ENCODE measurements at regions not wholly inside any gene's neighbourhood (a gene's known extent, or its start where the extent isn't known, plus 50 kb on each side); places are given as distances from the start of the nearest gene placed in this dataset.
"Not testable (repeated sequence)": the region's sequence is repeated elsewhere in the genome, so short reads cannot be mapped to it uniquely, and the experiment has no call there.

DNA sequence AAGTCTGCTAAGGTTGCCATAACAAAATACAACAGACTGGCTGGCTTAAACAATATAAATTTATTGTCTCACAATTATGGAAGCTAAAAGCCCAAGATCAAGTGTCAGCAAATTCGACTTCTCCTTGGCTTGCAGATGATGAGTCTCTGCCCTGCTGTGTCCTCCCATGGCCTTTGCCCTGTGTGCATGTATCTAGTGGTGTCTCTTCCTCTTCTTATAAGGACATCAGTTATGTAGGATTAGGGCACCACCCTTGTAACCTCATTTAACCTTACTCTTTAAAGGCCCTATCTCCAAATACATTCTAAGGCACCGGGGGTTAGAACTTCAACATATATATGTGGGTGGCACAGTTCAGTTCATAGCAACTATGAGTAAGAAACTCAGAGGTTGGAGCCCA lies 157.9 kb upstream of the RASA1 start:
- no peak for DNase-seq (ENCODE audit: low spot score)

DNA sequence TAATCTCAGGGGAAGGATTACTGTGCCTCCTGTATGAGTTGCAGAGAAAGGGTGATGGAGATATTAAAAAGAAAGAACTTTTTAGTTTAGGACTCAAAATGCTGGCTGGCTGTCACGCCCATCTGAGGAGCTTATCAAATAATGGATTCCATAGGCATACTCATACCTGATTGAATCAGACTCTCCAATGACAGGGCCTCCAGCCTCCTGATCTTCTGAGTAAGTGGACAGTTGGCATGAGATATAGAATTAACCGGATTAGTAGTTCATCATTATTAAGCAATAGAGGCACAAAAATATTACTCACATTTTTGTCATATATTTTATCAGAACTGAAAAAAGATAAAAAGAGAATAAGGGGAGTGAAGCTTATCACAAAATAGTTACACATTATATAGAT lies 157.0 kb upstream of the RASA1 start:
- no peak for DNase-seq (ENCODE audit: low spot score)

DNA sequence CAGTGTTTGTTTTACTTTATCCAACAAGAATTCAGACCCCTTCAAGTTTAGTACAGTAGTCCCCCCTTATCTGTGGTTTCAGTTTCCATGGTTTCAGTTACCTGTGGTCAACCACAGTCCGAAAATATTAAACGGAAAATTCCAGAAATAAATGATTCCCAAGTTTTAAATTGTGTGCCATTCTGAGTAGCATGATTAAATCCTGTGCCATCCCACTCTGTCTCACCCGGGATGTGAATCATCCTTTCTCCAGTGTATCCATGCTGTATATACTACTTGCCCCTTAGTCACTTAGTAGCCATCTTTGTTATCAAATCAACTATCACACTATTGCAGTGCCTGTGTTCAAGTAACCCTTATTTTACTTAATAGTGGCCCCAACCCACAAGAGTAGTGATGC lies 153.8 kb upstream of the RASA1 start:
- DNase-seq (ENCODE audit: low spot score) = peak; percentile 7

DNA sequence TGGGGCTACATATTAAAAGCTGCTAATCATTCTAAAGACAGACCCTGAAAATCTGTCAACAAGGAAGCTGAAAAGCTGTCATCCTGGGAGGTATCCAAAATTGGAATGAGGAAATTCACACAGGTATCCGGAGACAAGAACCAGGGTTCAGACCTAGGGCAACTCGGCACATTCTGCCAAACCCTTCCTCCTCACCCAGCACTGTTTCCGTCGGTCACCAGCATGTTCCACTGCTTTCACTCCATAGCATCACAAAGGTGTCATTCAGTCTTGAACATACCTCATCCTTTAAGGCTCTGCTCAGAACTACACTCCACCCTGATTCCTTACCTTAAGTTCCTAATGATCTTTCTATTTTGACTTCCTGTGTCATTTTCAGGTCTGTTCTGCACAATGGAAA lies 153.1 kb upstream of the RASA1 start:
- no peak for DNase-seq (ENCODE audit: low spot score)

DNA sequence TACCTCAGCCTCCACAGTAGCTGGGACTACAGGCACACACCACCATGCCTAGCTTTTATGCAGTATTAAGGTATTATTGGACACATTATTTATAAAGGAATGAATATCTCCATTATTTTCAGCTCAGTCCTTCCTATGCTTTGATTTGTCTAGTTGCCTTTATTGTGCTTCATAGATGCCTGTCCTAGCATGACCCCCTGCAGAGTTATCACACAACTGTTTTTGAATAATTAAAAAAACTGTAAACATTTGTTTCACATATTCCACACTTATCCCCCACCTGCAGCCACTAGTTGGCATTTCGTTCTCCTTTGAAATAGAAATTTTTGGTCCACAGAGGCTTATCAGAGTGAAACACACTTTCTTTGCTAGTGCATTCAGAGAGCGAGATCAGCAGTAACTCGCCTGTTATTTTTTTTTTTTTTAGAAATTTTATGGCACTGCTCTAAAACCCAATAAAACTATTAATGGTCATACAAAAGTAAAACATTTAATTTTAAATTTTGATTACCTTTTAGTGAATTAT lies 151.8 kb upstream of the RASA1 start:
- DNase-seq (ENCODE audit: low spot score) = no peak

DNA sequence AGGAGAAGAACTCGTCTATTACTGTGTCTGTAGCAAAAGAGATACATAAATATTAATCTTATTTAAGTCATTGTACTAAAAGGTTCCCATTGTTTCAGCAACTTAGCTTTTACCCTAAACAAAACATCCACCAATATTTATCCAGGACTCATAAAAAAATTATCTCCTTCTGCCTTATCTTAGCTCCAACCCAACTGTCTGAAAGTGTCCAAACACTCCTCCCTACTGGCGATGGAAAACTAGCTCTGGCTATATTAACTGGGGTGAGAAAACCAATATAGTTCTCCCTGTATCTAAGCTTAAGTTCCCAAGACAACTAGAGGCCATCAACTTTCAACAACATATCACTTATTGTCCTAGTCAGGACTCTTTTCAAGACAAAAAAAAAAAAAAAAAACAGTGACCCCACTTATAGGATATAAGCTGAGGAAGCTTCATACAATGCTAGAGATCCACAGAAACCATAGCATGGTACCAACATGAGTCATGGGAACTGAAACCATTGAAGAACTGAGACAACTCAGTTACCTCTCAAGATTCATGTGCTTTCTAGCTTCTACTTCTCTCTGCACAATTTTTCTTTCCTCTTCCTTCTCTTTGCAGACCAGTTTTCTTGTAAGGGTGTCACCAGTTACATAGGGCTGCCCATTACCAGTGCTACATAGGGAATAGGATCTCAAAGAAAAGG lies 150.7 kb upstream of the RASA1 start:
- no peak for DNase-seq (ENCODE audit: low spot score)

DNA sequence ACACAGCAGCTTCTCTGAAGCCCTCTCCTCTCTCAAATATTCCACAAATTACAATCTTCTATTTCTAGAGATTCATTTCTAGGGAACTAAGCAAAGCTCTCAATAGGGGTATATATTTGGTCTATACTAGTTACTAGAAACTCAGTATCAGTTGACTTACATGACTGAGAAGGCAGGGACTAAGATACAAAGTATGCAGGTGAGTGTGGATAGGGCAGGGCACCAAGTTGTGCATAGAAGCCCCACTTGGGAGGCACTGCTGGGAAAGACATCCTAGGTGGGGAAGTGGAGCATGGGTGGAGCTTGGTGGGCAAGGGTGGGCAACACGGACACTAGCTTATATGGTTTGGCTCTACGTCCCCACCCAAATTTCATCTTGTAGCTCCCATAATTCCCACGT lies 148.1 kb upstream of the RASA1 start:
- no peak for DNase-seq (ENCODE audit: low spot score)

DNA sequence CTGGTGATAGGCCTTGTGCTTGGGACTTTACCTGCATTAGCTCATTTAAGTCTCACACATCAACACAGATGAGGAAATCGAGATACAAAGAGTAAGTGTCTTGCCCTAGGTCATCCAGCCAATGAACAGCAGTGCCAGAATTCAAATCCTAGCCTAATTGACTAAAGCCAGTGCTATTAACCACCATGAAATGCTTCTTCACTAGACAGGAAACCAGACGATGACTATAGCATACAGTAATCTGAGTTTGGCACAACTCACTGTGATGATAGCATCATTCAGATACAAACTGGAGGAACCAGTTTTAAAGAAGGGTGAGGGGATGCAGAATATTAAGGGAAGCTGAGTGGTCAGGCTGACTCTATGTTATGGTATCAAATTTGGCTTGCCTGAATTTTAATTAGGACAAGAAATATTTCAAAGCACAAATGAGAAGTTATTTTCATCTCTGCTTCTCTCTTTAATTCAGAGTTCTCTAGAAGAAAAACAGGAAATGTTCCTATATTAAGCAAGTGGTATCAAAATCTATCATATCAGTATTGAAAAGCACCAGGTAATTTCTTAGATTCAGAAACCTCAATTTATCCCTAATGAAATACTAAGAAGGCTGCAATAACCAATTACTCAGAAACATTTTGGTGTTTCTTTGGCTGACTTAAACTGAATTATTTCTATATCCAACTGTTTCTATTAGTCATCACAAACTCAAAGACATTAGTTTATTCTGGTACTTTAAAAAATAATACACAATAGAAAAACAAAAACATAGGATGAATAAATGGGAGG lies 147.0 kb upstream of the RASA1 start:
- peak; percentile 21 for DNase-seq (ENCODE audit: low spot score)

DNA sequence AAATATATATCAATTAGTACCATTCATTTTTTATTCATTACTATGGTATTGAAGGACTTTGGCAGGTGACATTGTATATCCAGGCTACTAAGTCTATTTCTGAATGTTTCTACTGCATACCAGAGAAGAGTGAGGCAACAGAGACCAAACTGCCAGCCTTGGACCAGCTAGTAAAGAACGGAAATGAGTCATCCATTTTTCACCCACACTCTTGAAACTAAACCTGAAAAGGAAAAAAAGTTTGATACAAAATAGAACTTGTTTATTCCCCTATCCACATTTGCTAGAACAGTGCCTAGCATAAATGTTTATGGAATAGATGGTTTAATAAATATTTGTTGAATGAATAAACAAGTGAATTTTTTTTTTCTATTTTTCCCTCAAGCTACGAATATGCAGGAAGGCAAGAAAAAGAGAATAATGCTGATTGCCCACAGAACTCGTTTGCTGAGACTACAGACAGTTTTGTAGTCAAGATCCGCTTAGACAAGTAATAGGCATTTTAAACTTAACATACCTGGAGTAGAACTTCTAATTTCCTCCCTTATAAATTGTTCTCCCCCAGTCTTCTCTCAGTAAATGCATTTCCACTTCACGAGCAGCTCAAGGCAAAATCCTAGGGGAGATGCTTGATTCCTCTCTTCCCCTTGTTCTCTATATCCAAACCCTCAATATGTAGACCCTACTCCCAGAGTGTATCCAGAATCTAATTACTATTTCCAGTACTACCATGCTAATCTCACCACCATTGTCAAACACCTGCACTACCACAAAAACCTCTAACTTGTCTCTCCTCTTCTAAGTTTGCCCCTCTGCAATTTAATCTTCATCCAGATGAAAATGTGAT lies 146.2 kb upstream of the RASA1 start:
- DNase-seq (ENCODE audit: low spot score) = peak; percentile 45

DNA sequence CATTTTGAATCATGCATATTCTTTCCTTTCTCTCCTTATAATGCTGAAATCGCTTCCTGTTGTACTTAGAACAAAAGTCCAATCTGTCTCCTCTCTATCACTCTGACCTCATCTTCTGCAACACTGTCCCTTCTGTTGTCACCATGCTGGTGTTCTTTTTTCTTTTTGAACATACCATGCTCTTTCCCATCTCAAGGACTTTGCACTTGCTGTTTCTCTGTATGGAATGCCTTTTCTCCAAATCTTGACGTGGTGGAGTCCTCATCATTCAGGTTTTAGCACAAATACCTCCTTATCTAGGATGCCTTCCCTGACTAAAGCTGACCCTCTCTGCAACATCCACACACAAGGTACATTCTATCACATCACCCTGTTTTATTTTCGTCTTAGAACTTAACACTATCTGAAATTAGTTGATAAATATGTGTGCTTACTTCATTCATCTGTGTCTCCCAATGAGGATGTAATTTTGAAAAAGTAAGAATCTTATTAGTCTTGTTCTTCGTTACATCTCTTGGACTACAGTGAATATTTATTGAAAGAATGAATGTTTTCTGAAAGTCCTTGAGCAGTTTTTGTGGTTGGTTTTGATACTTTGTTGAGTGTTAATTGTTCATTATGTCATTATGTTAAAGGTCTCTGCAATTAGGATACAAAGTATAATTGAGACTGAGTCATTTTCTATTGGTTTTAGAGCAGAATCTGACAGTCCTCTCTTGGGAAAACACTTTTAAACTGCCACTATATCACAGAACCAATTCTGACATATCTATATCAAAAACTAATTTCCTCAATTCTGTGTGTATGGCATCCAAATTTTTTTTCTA lies 145.3 kb upstream of the RASA1 start:
- DNase-seq (ENCODE audit: low spot score) = peak; percentile 7

DNA sequence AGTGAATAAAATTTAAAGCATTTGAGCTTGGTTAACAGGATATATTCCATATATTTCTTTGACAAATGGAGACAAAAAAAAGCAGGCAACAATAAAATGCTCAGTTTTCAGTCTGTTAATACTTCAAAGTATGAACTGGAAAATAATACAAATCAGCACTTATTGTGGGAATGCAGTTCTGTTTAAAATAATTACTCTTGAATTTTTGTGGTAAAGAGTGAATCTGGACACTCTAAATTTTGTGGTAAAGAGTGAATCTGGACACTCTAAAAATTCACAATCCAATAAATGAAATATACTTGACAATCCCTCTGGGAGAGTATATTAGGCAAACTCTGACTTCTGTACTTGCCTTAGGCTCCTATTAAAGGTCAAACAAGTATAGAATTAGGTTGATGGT lies 141.9 kb upstream of the RASA1 start:
- no peak for DNase-seq (ENCODE audit: low spot score)

DNA sequence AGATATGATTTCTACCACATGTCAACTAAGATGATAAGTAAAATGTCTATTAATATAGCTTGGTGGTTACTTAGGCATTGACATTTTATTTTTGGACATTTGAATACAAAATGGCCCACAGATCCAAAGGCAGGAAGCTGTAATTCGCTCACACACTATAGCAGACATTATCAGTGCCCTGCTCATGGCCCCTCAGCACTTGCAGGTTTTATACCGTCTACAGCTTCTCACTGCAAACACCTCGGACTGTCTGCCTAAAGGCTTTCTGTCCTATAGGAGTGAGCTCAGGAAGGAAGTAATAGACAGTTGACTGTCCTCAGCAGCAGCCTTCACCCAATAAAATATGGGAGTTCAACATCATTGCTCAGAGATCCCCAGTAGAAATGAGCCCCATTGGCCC lies 140.8 kb upstream of the RASA1 start:
- DNase-seq (ENCODE audit: low spot score) = no peak

DNA sequence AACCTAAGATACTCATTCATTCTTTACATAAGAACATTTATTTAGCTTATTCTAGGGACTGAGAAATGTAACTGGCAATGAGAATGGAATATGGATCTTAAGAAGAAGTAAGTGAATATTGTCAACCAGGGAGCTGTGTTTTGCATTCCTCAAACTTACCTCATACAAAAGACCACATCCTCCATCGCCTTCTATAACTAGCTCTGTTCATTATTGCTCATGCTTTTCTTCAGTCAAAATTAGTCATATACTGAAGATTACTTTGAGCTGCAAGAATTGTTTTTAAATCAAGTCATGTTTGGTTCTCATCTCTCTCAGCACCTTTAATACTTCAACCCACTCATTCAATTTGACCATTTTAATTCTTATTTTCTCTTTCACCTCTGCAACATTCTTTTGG lies 140.3 kb upstream of the RASA1 start:
- no peak for DNase-seq (ENCODE audit: low spot score)

DNA sequence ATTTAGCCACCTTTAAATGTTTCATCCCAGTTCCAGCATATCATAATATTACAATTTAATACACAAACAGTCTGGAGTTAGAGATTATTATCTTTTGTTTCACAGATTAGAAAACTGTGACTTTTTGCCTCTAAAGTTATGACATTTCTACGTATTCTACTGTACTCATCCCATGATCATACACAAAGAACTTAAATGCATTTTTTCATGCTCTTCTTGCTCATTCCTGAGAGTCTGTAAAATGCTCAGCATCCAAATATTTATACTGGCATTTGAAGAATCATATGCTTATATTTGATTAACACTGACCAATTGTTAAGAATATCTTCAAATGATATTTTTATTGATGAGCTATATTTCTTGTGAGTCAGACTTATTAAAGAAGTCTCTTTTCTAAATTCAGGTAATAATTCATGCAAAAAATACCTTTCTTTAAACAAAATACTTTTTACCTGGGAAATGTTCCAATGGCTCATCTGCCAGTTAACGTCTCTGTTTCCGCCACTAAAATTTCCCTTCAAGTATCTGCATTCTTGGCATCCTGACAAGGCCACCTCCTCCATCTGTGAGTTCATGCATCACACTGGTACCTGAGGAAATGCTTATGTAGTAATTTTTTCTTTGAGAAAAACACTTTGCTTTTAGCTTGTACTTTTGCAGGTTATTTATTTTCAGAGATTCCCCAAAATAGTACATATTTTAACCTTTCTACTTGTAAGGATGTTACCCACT lies 139.6 kb upstream of the RASA1 start:
- DNase-seq (ENCODE audit: low spot score) = no peak

DNA sequence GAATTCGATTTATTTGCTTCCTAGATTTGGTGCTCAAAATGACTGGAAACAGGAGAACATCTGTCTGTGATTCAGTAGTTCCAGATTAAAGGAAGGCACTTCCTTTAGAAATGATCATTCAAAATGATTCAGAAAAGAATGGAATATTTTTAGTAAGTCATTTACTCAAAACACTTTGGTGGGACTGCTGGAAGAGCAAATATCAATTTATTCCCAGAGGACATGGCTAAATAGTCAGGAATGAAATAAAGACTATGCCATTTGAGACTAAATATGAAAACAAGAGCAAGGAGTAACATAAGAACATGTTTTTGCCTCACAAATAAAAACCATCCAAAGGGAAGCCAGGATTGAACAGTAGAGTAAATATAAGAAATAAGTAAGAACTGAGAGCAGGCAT lies 138.6 kb upstream of the RASA1 start:
- DNase-seq (ENCODE audit: low spot score) = no peak

DNA sequence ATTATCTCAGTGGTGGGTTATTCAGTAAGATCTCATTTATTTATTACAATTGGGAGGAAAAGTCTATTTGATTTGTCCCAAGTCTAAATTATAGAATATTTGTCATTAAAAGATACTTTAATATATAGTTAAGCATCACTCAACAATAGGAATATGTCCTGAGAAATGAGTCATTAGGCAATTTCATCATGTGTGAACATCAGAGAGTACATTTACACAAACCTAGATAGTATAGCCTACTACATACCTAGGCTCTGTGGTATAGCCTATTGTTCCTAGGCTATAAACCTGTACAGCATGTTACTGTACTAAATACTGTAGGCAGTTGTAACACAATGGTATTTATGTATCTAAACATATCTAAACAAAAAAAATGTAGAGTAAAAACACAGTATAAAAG lies 135.0 kb upstream of the RASA1 start:
- no peak for DNase-seq (ENCODE audit: low spot score)

DNA sequence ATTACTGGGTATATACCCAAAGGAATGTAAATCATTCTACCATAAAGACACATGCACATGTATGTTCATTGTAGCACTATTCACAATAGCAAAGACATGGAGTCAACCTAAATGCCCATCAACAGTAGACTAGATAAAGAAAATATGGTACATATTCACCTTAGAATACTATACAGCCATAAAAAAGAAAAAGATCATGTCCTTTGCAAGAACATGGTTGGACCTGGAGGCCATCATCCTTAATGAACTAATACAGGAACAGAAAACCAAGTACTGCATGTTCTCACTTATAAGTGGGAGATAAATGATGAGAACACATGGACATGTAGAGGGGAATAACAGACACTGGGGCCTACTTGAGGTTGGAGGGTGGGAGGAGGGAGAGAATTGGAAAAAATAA lies 133.2 kb upstream of the RASA1 start:
- DNase-seq (ENCODE audit: low spot score) = not testable (repeated sequence)

DNA sequence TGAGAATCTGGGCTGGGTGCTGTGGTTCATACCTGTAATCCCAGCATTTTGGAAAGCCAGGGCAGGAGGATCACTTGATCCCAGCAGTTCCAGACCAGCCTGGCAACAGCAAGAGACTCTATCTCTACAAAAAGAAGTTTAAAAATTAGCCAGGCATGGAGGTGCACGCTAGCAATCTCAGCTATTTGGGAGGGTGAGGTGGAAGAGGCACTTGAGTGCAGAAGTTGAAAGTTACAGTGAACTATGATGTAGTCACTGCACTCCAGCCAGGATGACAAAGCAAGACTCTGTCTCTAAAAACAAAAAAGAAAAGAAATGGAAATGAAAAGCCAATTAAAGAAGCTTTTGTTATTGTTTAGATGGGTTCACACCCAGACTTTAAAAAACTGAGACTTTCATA lies 131.6 kb upstream of the RASA1 start:
- no peak for DNase-seq (ENCODE audit: low spot score)

DNA sequence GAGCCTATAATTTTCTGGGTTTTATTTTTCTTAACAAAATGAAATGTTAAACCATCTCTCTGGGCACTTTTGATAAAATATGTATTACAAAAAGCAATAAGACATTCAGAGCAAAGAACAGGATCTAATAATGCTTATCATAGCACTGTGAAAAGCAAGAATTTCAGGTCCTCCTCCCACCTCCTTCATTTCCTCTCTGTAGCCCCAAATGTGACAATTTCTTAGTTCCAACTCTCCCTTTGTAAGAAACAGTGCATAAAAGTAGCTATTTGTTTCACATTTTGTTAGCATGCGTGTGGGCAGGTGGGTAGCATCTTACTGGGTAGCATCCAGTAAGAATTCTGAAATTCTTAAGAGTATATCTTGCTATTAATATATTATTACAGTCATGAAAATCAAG lies 130.9 kb upstream of the RASA1 start:
- no peak for DNase-seq (ENCODE audit: low spot score)

DNA sequence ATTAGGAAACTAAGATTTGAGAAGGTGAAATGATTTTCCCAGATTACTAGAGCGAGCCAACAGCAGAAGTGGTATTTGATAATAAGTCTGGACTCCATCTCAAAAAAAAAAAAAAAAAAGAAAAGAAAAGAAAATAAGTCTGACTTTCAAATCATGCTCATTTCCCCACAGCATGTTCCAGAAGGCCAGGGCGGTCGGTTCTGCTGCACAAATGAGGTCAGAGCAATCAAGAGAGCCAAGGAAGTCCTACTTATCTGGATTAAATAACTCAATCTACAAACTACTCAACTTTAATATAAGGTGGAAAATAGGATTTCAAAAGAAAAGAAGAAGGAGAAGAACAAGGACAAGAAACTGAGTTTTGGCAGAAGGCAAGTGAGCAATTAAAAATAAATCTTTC lies 130.4 kb upstream of the RASA1 start:
- DNase-seq (ENCODE audit: low spot score) = no peak

Measured in NAMALWA (cell line).